SW480 (cell line): ENCODE measurements at regions not wholly inside any gene's neighbourhood (a gene's known extent, or its start where the extent isn't known, plus 50 kb on each side); places are given as distances from the start of the nearest gene placed in this dataset.
"Not testable (repeated sequence)": the region's sequence is repeated elsewhere in the genome, so short reads cannot be mapped to it uniquely, and the experiment has no call there.

Source experiments
- DNase-seq: peaks from one replicate; pipeline ENCODE4 v3.0.0-alpha.2; 2016; ENCODE audit warnings: low spot score

DNA sequence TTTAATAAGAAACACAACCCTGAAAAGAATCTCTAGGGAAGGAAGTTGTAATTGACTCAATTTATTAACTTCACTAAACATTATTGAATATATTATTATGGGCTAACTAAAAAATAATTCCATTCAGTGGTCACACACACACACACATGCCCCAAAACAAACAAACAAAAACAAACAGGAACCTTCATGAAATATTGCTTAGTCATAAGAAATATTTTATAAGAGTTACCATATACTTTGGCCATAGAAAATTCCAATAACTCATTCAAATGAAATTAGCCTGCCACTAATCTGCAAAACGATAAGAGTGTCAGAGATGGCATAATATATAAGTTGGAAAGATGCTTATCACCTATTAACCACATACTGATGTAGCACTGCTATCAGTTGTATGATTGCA lies 268.4 kb upstream of the AMIGO2 start:
- DNase-seq = no peak

DNA sequence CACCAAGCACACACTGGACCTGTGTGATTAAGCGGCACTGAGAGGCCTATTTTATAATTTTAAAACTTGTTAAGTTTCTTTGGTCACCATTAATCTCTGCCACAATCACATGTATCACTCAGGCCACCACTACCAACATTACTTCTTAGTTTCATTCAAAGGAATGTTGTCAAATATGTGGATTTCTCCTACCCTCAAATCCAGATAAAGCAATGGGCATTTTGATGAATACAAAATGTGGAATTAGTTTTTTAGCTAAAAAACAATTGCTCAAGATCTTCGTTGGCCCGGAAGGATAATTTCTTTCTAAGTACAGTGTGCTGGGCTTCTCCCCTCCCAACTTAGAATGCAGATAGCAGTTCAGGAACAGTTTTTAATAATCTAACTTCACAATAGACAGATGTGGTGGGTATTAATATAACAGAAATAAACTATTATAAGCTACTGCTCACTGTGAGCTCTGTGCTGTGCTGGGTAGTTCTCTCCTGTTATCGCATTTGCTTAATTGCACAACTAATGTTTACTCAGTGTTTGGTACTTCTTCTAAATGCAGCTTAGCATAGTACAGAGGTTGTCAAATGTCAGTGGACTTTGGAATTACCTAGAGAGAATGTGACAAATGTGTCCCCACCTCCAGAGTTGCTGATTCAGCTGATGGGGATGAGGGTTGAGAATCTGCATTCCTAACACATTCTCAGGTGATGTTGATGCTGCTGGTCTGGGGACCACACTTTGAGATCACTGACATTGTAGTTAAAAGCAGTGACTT lies 266.7 kb upstream of the AMIGO2 start:
- peak; percentile 52 for DNase-seq

DNA sequence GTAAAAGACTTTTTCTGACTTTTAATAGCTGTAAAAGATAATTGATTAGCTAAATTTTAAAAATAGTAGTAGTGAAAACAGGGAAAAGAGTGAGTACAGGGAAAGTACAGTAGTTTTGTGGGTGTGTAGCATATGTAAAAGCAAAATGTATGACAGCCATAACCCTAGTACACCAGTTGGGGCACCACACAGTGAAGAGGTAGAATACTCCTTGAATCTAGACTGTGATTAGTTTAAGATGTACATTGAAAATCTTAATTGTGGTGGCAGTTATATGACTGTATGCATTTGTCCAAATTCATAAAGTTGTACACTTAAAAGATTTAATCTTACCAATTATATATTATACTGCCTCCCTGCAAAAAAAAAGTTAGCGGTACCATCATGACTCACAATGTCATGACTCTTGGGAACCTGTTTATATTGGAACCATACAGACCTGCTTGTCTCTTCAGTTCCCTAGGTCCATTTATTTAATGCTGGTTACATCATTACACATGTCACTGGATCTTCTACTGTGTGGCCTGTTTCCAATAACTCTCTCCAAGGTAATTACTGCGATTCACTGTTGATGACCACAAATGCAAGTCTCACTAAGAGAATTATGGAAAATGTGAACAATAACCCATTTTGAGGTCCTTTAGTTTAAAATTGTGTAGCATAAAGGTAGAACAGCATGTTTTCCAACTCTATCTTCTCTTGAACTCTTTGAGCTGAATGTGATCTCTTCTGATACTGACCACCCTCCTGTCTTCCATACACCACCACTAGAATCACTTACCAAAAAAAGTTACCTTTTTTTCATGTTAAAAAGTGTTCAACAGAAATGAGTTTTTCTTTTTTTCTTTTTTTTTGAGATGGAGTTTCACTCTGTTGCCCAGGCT lies 264.2 kb upstream of the AMIGO2 start:
- no peak for DNase-seq

DNA sequence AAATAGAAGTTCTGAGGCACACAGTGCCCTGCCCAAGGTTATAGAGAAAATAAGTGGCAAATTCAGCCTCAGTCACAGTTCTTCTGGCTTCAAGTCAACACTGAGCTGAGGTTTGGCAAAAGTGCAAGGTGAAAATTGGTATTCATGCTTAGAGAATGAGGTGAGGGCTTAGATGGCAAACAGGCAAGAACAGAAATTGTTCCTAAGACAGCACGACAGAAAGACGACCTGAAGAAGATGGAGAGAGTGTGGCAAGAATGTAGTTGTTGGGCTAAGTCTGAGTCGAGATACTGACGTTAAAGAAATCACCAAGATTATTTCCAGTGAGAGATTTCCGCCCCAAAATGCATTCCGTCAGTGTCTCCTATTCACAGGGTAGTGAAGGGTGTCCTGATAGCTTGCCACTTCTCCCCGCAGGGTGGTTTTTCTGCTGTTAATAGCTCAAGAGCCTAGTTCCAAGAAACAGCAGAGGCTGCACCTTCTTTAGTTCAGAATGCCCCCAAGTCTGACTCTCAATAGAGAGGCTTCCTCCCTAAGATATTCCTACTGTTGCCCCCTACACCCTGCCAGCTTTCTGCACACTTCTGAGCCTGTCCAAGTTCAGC lies 260.8 kb upstream of the AMIGO2 start:
- DNase-seq = no peak

DNA sequence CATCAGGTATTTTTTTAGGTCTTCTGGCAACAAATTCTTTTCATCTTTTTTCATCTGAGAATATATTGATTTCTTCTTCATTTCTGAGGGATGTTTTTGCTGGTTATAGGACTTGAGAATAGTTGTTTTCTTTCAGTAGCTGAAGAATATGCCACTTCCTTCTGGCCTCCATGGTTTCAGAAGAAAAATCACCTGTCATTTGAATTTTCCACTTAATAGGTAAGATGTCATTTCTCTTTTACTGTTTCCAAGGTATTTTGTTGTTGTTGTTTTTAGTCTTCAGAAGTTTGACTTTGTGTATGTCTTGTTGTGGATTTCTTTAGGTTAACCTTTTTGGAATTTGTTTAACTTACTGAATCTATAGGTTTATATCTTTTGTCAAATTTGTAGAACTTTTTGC lies 257.8 kb upstream of the AMIGO2 start:
- no peak for DNase-seq

DNA sequence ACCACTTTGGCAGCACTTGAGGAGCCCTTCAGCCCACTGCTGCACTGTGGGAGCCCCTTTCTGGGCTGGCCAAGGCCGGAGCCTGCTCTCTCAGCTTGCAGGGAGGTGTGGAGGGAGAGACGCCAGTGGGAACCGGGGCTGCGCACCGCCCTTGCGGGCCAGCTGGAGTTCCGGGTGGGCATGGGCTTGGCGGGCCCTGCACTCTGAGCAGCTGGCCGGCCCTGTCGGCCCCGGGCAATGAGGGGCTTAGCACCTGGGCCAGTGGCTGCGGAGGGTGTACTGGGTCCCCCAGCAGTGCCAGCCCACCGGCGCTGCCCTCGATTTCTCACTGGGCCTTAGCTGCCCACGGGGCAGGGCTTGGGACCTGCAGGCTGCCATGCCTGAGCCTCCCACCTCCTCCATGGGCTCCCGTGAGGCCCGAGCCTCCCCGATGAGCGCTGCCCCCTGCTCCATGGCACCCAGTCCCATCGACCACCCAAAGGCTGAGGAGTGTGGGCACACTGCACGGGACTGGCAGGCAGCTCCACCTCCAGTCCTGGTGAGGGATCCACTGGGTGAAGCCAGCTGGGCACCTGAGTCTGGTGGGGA lies 253.6 kb upstream of the AMIGO2 start:
- DNase-seq = not testable (repeated sequence)

DNA sequence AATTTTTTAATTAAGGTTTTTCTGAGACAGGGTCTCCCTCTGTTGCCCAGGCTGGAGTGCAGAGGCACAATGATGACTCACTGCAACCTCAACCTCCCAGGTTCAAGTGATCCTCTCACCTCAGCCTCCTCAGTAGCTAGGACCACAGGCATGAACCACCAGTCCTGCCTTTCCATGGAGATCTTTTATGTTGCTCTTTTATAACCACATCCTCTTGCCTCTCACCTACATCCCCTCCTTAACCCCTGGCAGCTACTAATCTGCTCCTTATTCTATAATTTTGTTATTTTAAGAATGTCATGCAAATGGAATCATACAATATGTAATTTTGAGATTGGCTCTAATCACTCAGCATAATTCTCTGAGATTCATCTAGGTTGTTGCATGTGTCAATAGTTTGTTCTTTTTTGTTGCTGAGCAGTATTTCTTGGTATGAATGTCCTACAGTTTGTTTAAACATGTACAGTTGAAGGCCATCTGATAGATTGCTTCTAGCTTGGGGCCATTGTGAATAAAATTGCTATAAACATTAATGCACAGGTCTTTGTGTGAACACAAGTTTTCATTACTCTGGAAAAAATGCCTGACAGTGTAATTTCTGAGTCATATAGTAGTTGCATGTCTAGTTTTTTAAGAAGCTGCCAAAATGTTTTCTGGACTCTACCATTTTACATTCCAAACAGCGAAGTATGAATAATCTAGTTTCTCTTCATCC lies 249.2 kb upstream of the AMIGO2 start:
- DNase-seq = no peak

DNA sequence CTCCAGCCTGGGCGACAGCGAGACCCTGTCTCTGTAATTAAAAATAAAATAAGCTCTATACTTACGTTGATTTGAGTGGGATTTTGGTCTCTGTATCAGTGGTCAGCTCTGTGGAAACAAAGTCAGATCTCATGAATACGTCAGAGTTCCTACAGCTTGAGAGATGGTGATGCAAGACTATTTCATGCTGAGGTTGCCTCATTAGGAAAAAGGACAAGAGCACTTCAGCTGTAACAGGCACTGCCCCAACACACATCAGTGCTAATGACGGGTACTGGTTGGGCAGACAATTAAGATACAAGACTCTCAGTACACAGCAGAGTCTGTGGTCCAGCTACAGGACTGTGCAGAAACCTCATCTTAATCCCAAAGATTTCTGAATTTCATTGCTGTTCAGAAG lies 246.4 kb upstream of the AMIGO2 start:
- DNase-seq = no peak

DNA sequence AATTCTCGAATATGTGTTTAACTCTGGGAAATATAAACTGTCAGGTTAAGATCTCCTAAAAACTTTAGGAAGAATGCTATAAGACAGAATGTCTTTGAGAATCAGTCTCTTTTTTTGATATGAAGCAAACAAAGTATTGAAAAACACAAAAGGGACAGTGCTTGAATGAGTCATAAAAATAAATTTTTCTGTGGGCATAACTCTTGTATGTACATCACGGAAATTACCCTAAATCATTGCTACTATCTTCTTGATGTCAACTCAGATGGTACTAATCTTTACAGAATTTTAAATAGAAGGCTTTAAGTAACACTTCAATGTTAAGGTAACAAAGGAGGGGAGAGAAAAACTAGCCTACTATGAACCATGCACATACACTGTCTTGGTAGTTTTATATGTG lies 244.0 kb upstream of the AMIGO2 start:
- no peak for DNase-seq

DNA sequence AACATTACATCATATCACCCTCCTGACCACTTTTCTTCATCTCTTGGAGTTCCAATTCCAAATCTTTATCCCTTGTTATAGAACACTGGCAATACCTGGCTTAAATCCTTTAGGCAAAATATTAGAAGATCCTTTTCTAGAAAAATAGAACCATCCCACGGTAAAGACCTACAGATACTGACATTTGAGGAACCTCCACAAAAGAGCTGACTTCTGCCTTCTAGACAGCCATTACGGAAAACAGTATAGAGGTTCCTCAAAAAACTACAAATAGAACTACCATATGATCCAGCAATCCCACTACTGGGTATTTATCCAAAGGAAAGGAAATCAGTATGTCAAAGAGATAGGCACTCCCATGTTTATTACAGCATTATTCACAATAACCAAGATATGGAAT lies 241.7 kb upstream of the AMIGO2 start:
- DNase-seq = no peak

DNA sequence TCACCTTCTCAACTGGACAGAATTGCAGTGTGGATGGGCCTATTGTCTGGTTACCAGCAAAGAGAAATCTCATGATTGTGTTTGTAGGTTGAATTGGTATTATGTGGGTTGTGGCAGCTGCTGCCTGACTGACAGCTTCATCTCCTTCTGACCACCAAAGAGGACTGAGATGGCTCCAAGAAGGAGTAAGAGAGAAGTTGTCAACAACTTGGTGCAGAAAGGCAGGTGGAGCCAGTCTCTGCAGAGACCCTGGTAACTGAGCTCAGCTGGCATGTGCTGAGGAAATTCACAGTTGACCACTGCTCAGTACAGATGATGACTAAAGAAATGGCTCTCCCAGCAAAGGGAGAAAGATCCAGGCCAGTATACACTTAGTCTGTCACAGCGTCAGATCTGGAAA lies 240.0 kb upstream of the AMIGO2 start:
- DNase-seq = no peak

DNA sequence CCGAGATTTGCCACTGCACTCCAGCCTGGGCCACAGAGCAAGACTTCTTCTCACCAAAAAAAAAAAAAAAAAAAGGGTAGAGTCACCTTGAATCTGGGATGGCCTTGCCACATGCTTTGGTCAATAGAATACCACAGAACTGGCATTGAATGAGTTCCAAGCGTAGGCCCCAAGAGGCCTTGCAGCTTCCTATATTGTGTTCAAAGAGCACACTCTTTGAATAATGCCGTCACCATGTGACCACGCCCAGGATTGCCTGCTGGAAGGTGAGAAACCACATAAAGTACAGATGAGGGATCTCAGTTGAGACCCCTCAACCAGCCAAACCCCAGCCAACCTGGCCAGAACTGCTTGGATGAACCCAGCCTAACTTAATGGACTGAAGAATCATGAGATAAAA lies 239.2 kb upstream of the AMIGO2 start:
- DNase-seq = no peak

DNA sequence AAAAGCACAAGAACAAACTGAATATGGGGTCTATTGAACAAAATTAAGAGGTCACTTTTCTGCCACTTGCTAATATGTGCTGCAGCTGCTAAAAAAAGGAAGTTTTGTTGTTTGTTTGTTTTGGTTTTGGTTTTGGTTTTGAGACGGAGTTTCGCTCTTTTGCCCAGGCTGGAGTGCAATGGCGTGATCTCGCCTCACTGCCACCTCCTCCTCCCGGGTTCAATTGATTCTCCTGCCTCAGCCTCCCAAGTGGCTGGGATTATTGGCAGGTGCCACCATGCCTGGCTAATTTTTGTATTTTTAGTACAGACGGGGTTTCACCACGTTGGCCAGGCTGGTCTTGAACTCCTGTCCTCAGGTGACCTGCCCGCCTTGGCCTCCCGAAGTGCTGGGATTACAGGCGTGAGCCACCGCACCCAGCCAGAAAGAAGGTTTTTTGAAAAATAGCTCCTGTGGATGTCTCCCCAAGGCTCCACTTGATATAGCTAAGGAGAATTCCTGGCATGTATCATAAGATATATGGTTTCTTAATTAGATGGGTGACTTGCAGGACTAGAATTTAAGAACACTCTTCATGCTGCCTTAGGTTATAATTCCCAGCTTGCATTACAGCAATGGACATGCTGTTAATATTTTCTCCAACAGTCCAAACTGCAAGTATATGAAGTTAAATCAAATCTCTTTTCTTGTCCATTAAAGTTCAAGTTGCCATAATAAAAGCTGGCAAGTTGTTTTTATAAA lies 237.6 kb upstream of the AMIGO2 start:
- no peak for DNase-seq

DNA sequence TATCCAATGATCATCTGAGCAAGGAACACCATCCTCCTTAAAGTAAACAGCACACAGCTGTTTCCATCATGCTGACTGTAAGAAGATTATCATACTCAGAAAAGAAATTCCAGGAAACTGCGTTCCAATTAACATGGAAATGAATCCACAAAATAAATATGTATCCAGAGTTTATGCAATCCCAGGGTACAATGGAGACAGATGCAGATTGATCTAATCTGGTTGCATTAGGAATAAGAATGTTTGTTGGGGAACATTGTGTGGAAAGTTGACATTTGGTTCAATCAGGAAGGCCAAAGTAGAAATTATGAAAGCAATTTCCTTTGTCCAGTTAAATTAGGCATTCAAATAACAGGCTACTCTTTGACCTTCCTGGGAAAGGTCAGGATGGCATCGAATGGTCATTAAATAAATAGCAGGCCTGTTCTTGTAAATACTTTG lies 236.9 kb upstream of the AMIGO2 start:
- no peak for DNase-seq

DNA sequence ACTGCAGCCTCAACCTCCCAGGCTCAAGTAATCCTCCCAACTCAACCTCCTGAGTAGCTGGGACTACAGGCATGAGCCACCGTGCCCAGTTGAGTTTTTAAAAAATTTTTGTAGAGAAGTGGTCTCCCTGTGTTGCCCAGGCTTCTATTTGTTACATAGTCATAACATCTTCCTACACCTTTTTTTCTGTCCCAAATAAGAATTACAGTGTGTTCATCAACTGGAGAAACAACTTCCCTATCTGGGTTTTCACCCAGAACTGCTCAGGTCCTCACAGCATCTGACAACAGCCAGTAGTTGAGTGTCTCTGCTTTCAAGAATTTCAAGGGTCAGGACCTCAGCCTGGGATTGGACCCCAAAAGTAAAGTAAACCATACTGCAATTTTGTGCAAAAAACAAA lies 235.2 kb upstream of the AMIGO2 start:
- DNase-seq = no peak

DNA sequence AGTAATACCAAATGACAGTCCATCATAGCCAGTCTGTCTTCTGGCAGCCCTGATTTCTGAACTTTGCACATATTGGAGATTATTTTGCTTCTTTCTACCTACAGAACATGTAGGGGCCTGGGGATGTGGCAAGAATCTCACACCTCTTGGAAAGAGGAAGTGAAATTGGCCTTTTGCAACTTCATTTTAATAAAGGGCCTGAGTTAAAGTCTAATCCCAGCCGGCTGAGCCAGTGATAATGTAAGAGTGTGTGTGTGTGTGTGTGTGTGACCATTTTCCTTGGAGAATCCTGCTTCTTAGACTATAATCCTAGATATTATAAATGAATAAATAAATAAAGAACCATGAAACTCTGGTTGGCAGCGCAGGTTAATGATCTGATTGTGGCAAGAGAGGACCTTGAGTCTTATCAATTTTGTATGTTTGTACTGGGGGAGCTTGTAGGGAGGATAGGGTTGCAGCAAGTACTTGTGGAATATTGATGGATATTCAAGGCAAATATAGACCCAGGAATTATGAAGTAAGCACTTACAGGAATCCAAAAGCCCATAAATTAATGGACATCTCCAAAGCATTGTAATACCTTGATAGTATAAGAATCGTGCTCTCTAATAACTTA lies 233.2 kb upstream of the AMIGO2 start:
- no peak for DNase-seq

DNA sequence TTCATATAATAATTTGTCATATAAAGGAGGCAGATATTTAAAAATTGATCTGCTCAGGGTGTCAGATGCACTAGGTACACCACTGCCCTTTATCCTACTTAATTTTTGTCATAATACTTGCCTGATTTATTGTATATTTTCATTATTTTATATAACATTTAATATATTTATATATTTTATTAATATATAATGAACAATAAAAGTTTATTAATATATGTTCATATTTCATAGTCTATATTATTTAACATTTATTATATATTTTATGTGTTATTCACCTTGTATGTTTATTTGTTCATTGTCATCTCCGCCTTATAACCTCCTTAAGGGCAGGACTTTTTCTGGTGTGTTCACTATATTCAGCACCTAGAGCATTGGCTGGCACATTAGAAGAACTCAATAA lies 232.4 kb upstream of the AMIGO2 start:
- DNase-seq = no peak

DNA sequence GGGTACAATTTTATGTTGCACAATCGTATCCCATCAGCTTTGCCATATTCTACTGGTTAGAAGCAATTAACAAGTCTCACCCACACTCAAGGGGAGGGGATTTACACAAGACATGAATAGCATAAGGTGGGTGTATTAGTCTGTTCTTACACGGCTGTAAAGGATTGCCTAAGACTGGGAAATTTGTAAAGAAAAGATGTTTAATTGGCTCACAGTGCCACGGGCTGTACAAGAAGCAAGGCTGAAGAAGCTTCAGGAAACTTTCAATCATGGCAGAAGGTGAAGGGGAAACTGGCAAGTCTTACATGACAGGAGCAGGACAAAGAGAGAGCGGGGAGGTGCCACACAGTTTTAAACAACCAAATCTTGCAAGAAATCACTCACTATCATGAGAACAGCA lies 231.8 kb upstream of the AMIGO2 start:
- no peak for DNase-seq

DNA sequence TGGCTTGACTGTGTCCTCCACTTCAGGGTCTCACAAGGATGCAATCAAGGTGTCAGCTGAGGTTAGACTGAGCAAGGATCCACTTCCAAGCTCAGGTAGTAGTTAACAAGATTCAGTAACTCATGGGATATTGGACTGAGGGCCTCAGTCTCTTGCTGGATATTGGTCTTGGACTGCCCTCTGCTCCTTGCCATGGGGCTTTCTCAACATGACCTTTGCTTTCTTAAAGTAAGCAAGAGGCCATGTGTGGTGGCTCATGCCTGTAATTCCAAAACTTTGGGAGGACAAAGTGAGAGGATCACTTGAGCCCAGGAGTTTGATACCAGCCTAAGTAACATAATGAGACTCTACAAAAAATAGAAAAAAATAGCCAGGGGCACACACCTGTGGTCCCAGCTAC lies 231.3 kb upstream of the AMIGO2 start:
- no peak for DNase-seq

DNA sequence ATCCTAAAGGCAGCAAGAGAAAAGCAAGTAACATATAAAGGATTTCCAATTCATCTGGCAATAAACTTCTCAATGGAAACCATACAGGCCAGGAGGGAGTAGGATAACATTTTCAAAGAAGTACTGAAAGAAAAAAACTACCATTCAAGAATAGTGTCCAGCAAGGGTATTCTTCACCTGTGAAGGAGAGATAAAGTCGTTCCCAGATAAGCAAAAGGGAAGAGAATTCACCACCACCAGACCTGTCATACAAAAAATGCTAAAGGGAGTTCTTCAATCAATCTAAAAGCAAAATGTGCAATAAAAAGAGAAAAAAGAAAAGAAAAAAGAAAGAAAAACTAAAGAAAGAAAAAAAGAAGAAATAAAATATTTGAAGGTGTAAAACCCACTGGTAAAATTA lies 228.9 kb upstream of the AMIGO2 start:
- no peak for DNase-seq
